AG09319 (cell line): ENCODE measurements at regions not wholly inside any gene's neighbourhood (a gene's known extent, or its start where the extent isn't known, plus 50 kb on each side); places are given as distances from the start of the nearest gene placed in this dataset.

Source experiments
- DNase-seq: peaks from one replicate; pipeline ENCODE4 v3.0.0-alpha.2; 2010; ENCODE audit warnings: low read depth; ENCODE audit errors: extremely low read depth
- CTCF ChIP-seq: IDR thresholded peaks from 2 replicates; pipeline ENCODE4 v1.5.1; 2011; ENCODE audit warnings: low read depth, mild to moderate bottlenecking, inconsistent platforms, low read length, moderate library complexity

GRCh38 chr12:63220921-63221320 is 69.9 kb upstream of the AVPR1A start:
- no peak for DNase-seq
- TF ChIP-seq CTCF, result no peak

GRCh38 chr12:63212316-63212715 is 61.3 kb upstream of the AVPR1A start:
- TF ChIP-seq CTCF, result no peak
- no peak for DNase-seq

- no peak for DNase-seq
- no peak for TF ChIP-seq CTCF
Observed at GRCh38 chr12:63208956-63209355, 58.0 kb upstream of the AVPR1A start.

GRCh38 chr12:63206909-63207308 is 55.9 kb upstream of the AVPR1A start:
- DNase-seq, result no peak
- TF ChIP-seq CTCF, result no peak

- DNase-seq, result no peak
- TF ChIP-seq CTCF, result no peak
Observed at GRCh38 chr12:63206494-63206893, 55.5 kb upstream of the AVPR1A start.
